HG03520 (cell line): ENCODE measurements at regions not wholly inside any gene's neighbourhood (a gene's known extent, or its start where the extent isn't known, plus 50 kb on each side); places are given as distances from the start of the nearest gene placed in this dataset.
"Not testable (repeated sequence)": the region's sequence is repeated elsewhere in the genome, so short reads cannot be mapped to it uniquely, and the experiment has no call there.

ENCODE experiments used
- ATAC-seq: cut with Tn5 transposase; IDR thresholded peaks from one replicate; pipeline ENCODE4 v1.9.1; 2021; ENCODE audit warnings: mild to moderate bottlenecking, moderate library complexity; ENCODE audit not compliant: unreplicated experiment

GRCh38 chr12:9413862-9414261 is 193.9 kb downstream of the KLRB1 start:
- not testable (repeated sequence) for ATAC-seq

- not testable (repeated sequence) for ATAC-seq
These were observed 195.3 kb downstream of the KLRB1 start for GRCh38 chr12:9412459-9412858.

- ATAC-seq, result not testable (repeated sequence)
These were observed 196.0 kb downstream of the KLRB1 start for GRCh38 chr12:9411616-9412268.

- not testable (repeated sequence) for ATAC-seq
These were observed 199.2 kb upstream of the PZP start for GRCh38 chr12:9407425-9407748.

- no peak for ATAC-seq
These were observed 198.6 kb upstream of the PZP start for GRCh38 chr12:9406564-9407424.

- ATAC-seq, result no peak
These were observed 197.8 kb upstream of the PZP start for GRCh38 chr12:9405886-9406563.

- no peak for ATAC-seq
These were observed 196.5 kb upstream of the PZP start for GRCh38 chr12:9404469-9405260.

- ATAC-seq, result no peak
These were observed 195.8 kb upstream of the PZP start for GRCh38 chr12:9404031-9404430.

GRCh38 chr12:9402432-9403040 is 194.3 kb upstream of the PZP start:
- ATAC-seq, result not testable (repeated sequence)

- not testable (repeated sequence) for ATAC-seq
These were observed 188.2 kb upstream of the PZP start for GRCh38 chr12:9396367-9396766.

- not testable (repeated sequence) for ATAC-seq
These were observed 187.0 kb upstream of the PZP start for GRCh38 chr12:9395220-9395619.

GRCh38 chr12:9392842-9393241 is 184.6 kb upstream of the PZP start:
- ATAC-seq, result no peak

GRCh38 chr12:9391815-9392214 is 183.6 kb upstream of the PZP start:
- ATAC-seq, result no peak

- no peak for ATAC-seq
These were observed 182.6 kb upstream of the PZP start for GRCh38 chr12:9390761-9391160.

- ATAC-seq, result no peak
These were observed 181.6 kb upstream of the PZP start for GRCh38 chr12:9389796-9390195.

- no peak for ATAC-seq
These were observed 180.2 kb upstream of the PZP start for GRCh38 chr12:9388379-9388778.

- ATAC-seq, result no peak
These were observed 179.3 kb upstream of the PZP start for GRCh38 chr12:9387450-9387849.

GRCh38 chr12:9383585-9383984 is 175.4 kb upstream of the PZP start:
- ATAC-seq, result no peak

GRCh38 chr12:9381619-9382018 is 173.4 kb upstream of the PZP start:
- no peak for ATAC-seq

- no peak for ATAC-seq
These were observed 172.5 kb upstream of the PZP start for GRCh38 chr12:9380650-9381049.
